A673 (cell line): ENCODE measurements at regions not wholly inside any gene's neighbourhood (a gene's known extent, or its start where the extent isn't known, plus 50 kb on each side); places are given as distances from the start of the nearest gene placed in this dataset.
A peak's percentile ranks its signal among the peaks of the same experiment; 100 is the strongest.

Experiments
- BruUV-seq: library from RNA; stranded (reverse); fragments of 400-500 nt; replicated peaks from 2 replicates; lab custom pipeline; 2021; lab: Mats Ljungman, UMichigan
- CTCF ChIA-PET: fragments of 300-600 bp; sonication (Branson Sonifier 250); formaldehyde crosslinking; loops from one replicate; lab custom pipeline; 2022; ENCODE audit warnings: antibody characterized with exemption; lab: Charles Lee
- POLR2A ChIA-PET: fragments of 300-600 bp; sonication (Branson Sonifier 250); formaldehyde crosslinking; loops from one replicate; lab custom pipeline; 2022; ENCODE audit warnings: antibody characterized with exemption; ENCODE audit not compliant: low non-redundant PET; lab: Charles Lee
- DNase-seq: peaks from one replicate; pipeline ENCODE4 v3.0.0-alpha.2; 2015; ENCODE audit warnings: low spot score
- H3K27ac ChIP-seq: fragments of 200-600 bp; sonication (generic); 2 replicates; pipeline ENCODE4 v1.5.1; 2016; ENCODE audit warnings: mixed run types, low read depth, mild to moderate bottlenecking, mixed read lengths, antibody characterized with exemption, low read length; ENCODE audit not compliant: poor library complexity, severe bottlenecking
- H3K27me3 ChIP-seq: fragments of 200-600 bp; sonication (generic); replicated peaks from 2 replicates; pipeline ENCODE4 v1.6.1; 2017; ENCODE audit warnings: mixed run types, low read depth, mild to moderate bottlenecking, mixed read lengths, antibody characterized with exemption, low read length; ENCODE audit not compliant: insufficient read depth, poor library complexity
- H3K36me3 ChIP-seq: fragments of 200-600 bp; sonication (generic); 2 replicates; pipeline ENCODE4 v1.6.1; 2016; ENCODE audit warnings: mixed run types, mild to moderate bottlenecking, mixed read lengths, antibody characterized with exemption, low read length; ENCODE audit not compliant: insufficient read depth, poor library complexity, severe bottlenecking
- H3K4me1 ChIP-seq: fragments of 200-600 bp; sonication (generic); 2 replicates; pipeline ENCODE4 v1.6.1; 2017; ENCODE audit warnings: mixed run types, mild to moderate bottlenecking, mixed read lengths, antibody characterized with exemption, low read length; ENCODE audit not compliant: insufficient read depth, poor library complexity, severe bottlenecking
- H3K4me3 ChIP-seq: fragments of 200-600 bp; sonication (generic); 2 replicates; pipeline ENCODE4 v1.5.1; 2016; ENCODE audit warnings: low read depth, mixed run types, mild to moderate bottlenecking, mixed read lengths, low read length; ENCODE audit not compliant: poor library complexity, severe bottlenecking
- H3K9me3 ChIP-seq: fragments of 200-600 bp; sonication (generic); 2 replicates; pipeline ENCODE4 v1.6.1; 2016; ENCODE audit warnings: mixed run types, low read depth, mild to moderate bottlenecking, mixed read lengths, antibody characterized with exemption, low read length; ENCODE audit not compliant: poor library complexity, severe bottlenecking
- EZH2 ChIP-seq: fragments of 200-600 bp; sonication (generic); IDR thresholded peaks from 2 replicates; pipeline ENCODE4 v1.6.1; 2017; ENCODE audit warnings: borderline replicate concordance, low read depth, mild to moderate bottlenecking, mixed read lengths, antibody characterized with exemption, low read length; ENCODE audit not compliant: poor library complexity, severe bottlenecking
- intact Hi-C: fragments of 100-400 bp; cut with micrococcal nuclease; formaldehyde crosslinking; loops from one replicate; pipeline ENCODE4 v1.10.0; 2022; ENCODE audit not compliant: unreplicated experiment
- TF ChIP-seq, protein P1 (sequence below): fragments of 300-800, 200-600 bp; sonication (generic); conservative IDR thresholded peaks from 2 replicates; pipeline ENCODE4 v1.5.1; 2017; ENCODE audit warnings: low read depth, mild to moderate bottlenecking, antibody characterized with exemption, low read length, moderate library complexity, mixed read lengths

GRCh38 chr14:59125156-59125555 lies 63.3 kb upstream of the DAAM1 start:
- CTCF ChIA-PET = no interaction called here
- no peaks in the 10 kb centered on the region for H3K9me3 ChIP-seq
- BruUV-seq = no TSS peak

GRCh38 chr14:59126714-59127436 lies 61.6 kb upstream of the DAAM1 start:
- CTCF ChIA-PET = no interaction called here
- peak; percentile 69 for DNase-seq
- H3K27ac ChIP-seq = no peak overlapping the region
- TF ChIP-seq, protein P1, sequence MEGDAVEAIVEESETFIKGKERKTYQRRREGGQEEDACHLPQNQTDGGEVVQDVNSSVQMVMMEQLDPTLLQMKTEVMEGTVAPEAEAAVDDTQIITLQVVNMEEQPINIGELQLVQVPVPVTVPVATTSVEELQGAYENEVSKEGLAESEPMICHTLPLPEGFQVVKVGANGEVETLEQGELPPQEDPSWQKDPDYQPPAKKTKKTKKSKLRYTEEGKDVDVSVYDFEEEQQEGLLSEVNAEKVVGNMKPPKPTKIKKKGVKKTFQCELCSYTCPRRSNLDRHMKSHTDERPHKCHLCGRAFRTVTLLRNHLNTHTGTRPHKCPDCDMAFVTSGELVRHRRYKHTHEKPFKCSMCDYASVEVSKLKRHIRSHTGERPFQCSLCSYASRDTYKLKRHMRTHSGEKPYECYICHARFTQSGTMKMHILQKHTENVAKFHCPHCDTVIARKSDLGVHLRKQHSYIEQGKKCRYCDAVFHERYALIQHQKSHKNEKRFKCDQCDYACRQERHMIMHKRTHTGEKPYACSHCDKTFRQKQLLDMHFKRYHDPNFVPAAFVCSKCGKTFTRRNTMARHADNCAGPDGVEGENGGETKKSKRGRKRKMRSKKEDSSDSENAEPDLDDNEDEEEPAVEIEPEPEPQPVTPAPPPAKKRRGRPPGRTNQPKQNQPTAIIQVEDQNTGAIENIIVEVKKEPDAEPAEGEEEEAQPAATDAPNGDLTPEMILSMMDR = peak; percentile 81
- TF ChIP-seq EZH2 = no peak
- no peaks in the 10 kb centered on the region for H3K9me3 ChIP-seq
- H3K4me3 ChIP-seq = no peak overlapping the region
- no peaks in the 10 kb centered on the region for H3K4me1 ChIP-seq
- no TSS peak for BruUV-seq
- POLR2A ChIA-PET = no interaction called here
- H3K27me3 ChIP-seq = peaks cover 6% of the 10 kb centered on the region
- intact Hi-C loops = loop anchor here (1.0 to 10.0 kb wide), 3 partner anchors 296 to 448 kb away; partner anchors contain the start of gene CCDC175
- no peaks in the 10 kb centered on the region for H3K36me3 ChIP-seq

More at GRCh38 chr14:59125156-59125555, 63.3 kb upstream of the DAAM1 start:
- H3K4me3 ChIP-seq = no peak overlapping the region
- intact Hi-C loops = loop anchor here (2.0 to 10.0 kb wide), 2 partner anchors 96 to 450 kb away; partner anchors contain the start of gene CCDC175
- DNase-seq = no peak
- H3K27ac ChIP-seq = no peak overlapping the region
- TF ChIP-seq EZH2 = no peak
- TF ChIP-seq, protein P1 = no peak
- peaks cover 6% of the 10 kb centered on the region for H3K27me3 ChIP-seq
- no peaks in the 10 kb centered on the region for H3K36me3 ChIP-seq
- POLR2A ChIA-PET = no interaction called here
- H3K4me1 ChIP-seq = no peaks in the 10 kb centered on the region

- TF ChIP-seq EZH2 = no peak
- TF ChIP-seq, protein P1 = no peak
- no peaks in the 10 kb centered on the region for H3K4me1 ChIP-seq
- no peaks in the 10 kb centered on the region for H3K36me3 ChIP-seq
- H3K27me3 ChIP-seq = peaks cover 6% of the 10 kb centered on the region
- DNase-seq = no peak
- ChIA-PET POLR2A (no interaction called here), CTCF (no interaction called here)
- intact Hi-C loops = loop anchor here (1.0 to 10.0 kb wide), 3 partner anchors 296 to 447 kb away; partner anchors contain the start of gene CCDC175
- no peaks in the 10 kb centered on the region for H3K9me3 ChIP-seq
- H3K4me3 ChIP-seq = no peak overlapping the region
- H3K27ac ChIP-seq = no peak overlapping the region
- BruUV-seq = no TSS peak
These were observed 61.1 kb upstream of the DAAM1 start for GRCh38 chr14:59127437-59127732.
